GM12891 (cell line): ENCODE measurements at regions not wholly inside any gene's neighbourhood (a gene's known extent, or its start where the extent isn't known, plus 50 kb on each side); places are given as distances from the start of the nearest gene placed in this dataset.

ENCODE experiments used
- POLR2A ChIP-seq: IDR thresholded peaks from 2 replicates; pipeline ENCODE4 v1.6.1; 2011; ENCODE audit warnings: low read depth, low read length, control low read depth
- POLR2AphosphoS5 ChIP-seq: IDR thresholded peaks from 2 replicates; pipeline ENCODE4 v1.6.1; 2011; ENCODE audit warnings: low read depth, low read length, control low read depth
- POU2F2 ChIP-seq: IDR thresholded peaks from 2 replicates; pipeline ENCODE4 v1.6.1; 2011; ENCODE audit warnings: low read depth, mild to moderate bottlenecking, control low read depth, low read length, moderate library complexity

DNA sequence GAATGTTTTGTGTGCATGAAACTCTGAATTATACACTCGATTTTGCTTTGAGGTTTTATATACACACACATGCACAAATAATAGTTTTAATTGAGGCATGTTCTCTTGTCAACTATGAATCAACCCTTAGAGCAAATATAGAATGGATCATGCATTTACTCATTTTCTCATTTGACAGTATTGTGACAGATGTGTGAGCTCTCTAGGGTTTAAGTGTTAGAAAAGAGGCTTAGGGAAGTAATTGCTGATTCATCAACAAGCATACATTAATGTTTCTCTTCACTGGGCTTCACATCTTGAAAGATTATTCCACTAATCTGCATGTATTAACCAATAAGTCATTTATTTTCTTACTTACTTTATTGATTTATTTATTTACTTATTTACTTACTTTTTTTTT is 1356.8 kb upstream of the ACO1 start:
- TF ChIP-seq POLR2AphosphoS5 (no peak), POLR2A (no peak), POU2F2 (no peak)
